DMS53 treated with DMSO at 0.1 percent for 48 hours (cell line): ENCODE measurements at regions not wholly inside any gene's neighbourhood (a gene's known extent, or its start where the extent isn't known, plus 50 kb on each side); places are given as distances from the start of the nearest gene placed in this dataset.
"Not testable (repeated sequence)": the region's sequence is repeated elsewhere in the genome, so short reads cannot be mapped to it uniquely, and the experiment has no call there.

ENCODE experiments used
- DNase-seq: peaks from one replicate; lab custom pipeline; 2025; ENCODE audit not compliant: unreplicated experiment; lab: John Stamatoyannopoulos, UW

- DNase-seq, result no peak
Measured at GRCh38 chrX:75873993-75874392, 88.9 kb upstream of the MAGEE2 start.

DNA sequence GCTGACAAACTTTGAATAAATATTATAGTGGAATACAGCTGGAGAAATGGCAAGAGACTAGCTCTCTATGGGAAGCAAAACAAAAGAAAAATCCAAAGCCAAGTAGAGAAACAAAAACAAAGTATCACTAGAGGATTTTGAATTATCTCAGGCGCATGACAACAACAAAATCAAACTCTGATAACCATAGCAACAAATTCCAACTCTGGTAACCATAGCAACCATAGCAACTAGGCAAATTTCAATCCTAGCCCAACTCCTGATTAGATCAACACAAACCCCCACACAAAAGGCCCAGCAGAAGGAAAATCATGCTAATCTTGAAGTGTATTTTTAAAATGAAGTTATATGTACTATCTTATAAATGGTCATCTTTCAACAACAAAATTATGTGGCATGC is 98.4 kb upstream of the MAGEE2 start:
- DNase-seq, result no peak

DNA sequence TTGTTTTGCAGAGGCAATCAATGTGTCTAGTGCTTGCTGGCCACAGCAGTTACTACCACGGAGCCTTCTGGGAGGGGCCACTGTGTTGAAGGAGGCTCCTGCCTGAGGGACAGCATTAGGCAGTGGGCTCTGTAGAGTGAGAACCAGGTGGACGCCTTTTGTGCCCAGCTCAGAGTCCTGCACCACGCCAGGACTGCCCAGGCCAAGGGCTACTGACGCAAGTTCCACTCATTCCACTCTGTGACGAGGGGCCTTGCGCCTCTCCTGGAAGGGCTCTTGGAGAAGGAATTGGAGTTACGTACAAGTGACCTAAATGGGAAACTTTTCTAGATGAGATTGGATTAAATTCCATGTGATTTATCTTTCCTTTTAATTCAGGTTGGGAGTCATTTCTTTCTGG is 102.8 kb upstream of the MAGEE2 start:
- DNase-seq, result no peak

DNA sequence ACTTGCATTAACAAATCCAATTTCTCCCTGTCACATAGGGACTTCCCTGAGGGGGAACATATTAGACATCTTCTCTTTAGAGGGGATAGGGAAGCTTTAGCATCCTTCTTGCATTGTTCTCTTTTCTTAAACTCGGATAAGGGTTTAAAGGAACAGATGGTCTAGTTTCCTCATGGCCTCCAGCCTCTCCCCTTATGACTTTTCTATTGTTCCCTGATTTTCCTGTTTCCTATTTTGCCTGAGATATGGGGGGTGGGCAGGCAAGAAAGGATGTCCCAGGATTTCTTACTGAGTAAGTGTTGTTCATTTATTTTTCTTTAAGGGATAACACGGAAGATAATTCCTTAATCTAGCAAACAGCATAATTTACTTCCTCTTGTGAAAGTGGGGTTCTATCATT is 107.7 kb upstream of the MAGEE2 start:
- no peak for DNase-seq

GRCh38 chrX:75893281-75893680 is 108.2 kb upstream of the MAGEE2 start:
- DNase-seq, result no peak

- no peak for DNase-seq
Measured at GRCh38 chrX:75911716-75912115, 126.7 kb upstream of the MAGEE2 start.

- no peak for DNase-seq
Measured at GRCh38 chrX:75957107-75957610, 172.1 kb upstream of the MAGEE2 start.

- not testable (repeated sequence) for DNase-seq
Measured at GRCh38 chrX:75961321-75961720, 176.3 kb upstream of the MAGEE2 start.

GRCh38 chrX:75963774-75964173 is 178.7 kb upstream of the MAGEE2 start:
- no peak for DNase-seq

DNA sequence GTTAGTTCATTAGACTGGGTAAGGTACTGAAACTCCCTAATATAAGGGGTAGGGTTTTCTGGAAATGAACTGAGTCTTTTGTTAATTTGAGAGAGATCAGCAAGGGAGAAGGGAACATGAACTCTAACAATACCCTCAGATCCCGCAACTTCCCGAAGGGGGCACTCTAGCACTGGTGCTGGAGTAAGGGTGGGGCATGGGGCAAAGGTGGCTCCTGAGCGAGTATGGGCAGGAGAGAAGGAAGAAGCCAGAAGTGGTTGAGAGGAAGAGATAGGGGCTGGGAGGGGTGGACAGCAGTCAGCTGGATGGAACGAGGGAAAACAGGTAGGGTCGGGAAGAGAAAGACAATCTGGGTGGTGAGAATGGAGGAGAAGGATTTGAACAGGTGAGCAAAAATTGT is 183.2 kb upstream of the MAGEE2 start:
- DNase-seq, result peak; percentile 0

GRCh38 chrX:75986976-75987375 is 185.9 kb upstream of the PBDC1 start:
- DNase-seq, result no peak

GRCh38 chrX:75989806-75990590 is 182.9 kb upstream of the PBDC1 start:
- no peak for DNase-seq

GRCh38 chrX:75997692-75998091 is 175.2 kb upstream of the PBDC1 start:
- no peak for DNase-seq

DNA sequence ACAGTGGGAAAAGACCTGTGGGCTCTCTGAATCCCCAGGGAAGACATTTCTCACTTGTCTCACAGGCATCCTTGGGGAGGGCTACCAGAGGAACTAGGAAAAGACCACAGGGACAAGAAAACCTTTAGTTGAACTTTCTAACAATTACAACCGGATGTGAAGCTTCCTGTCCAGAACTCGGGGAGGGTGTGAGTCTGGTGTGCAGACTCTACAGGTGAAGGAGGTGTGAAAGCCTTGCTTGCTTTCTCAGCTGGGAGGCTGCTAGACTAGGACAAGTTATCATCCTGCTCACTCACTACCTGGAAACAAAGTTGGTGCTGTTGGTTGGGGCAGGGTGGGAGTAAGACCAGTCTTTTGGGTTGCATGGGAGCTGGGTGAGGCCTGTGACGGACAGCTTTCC is 158.5 kb upstream of the PBDC1 start:
- no peak for DNase-seq

- DNase-seq, result no peak
Measured at GRCh38 chrX:76026292-76026691, 146.6 kb upstream of the PBDC1 start.

DNA sequence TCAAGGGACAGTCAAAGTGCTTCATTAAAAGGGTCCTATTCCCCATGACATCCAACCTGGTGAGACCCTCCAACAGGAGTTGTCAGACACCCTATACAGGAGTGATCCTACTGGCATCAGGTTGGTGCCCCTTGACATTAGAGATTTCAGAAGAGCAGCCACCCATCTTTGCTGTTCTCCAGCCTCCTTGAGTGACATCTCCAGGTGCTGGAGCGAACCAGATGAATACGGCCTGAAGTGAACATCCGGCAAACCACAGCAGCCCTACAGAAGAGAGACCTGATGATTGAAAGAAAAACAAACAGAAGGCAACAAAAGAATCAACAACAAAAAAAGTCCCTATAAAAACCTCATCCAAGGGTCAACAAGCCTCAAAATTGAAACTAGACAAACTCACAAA is 146.1 kb upstream of the PBDC1 start:
- DNase-seq, result no peak

DNA sequence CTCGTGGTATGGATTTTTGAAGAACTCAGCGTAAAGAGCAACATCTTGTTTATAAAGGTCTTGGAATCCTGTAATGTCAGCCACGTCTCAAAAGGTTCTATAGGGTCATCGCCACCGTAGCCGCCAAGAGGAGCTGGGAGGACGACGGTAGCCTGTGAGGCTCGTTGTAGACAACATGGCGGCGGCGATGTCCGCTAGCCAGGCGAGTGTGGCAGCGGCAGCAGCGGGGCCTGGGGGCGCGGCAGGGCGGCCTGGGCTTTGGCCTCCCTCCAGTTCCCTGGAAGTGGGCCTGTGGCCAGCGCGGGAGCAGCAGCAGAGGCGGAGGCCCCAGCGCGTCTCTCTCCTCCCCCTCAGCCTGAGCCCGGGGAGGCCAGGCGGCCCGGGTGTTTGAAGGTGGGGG is 143.5 kb upstream of the PBDC1 start:
- DNase-seq, result no peak

DNA sequence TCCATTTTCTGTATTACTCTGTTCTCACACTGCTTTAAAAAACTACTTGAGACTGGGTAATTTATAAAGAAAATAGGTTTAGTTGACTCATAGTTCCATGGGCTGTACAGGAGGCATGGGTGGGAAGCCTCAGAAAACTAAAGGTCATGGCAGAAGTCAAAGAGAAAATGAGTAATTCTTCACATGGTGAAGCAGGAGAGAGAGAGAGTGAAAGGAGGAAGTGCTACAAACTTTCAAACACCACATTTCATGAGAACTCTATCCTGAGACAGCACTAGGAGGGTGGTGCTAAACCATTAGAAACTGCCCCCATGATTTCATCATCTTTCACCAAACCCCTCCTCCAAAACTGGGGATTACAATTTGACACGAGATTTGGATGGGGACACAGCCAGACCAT is 108.0 kb upstream of the PBDC1 start:
- no peak for DNase-seq

- no peak for DNase-seq
Measured at GRCh38 chrX:76076124-76076523, 96.7 kb upstream of the PBDC1 start.

- DNase-seq, result no peak
Measured at GRCh38 chrX:76109654-76110053, 63.2 kb upstream of the PBDC1 start.
